NT2/D1 (cell line): ENCODE measurements at regions not wholly inside any gene's neighbourhood (a gene's known extent, or its start where the extent isn't known, plus 50 kb on each side); places are given as distances from the start of the nearest gene placed in this dataset.

Experiments
- SUZ12 ChIP-seq: IDR thresholded peaks from 2 replicates; pipeline ENCODE4 v1.6.1; 2011; ENCODE audit not compliant: insufficient read length, insufficient read depth; ENCODE audit errors: extremely low read depth
- ZNF274 ChIP-seq: IDR thresholded peaks from 2 replicates; pipeline ENCODE4 v1.6.1; 2011; ENCODE audit warnings: mild to moderate bottlenecking, low read depth, low read length

DNA sequence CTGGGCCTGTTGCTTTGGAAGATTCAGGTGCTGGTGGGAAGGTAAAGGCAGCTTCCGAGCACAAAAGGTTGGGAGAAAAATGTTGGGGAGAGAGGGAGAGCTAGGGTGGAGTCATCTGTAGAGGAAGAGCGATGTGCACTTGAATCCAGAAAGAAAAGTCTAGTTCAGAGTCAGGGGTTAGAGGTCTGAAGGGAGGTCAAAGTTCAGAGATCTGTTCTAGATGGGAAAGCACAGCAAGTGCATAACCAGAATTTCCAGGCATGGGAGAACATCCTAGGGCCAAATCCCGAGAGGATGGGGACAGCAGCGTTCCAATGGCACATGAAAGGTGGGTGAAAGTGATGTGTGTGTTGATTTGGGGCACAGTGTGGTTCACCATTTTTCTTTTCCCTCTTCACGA is 51.5 kb upstream of the MKLN1 start:
- TF ChIP-seq ZNF274, result no peak
- TF ChIP-seq SUZ12, result no peak
